KMS-11 (cell line): ENCODE measurements at regions not wholly inside any gene's neighbourhood (a gene's known extent, or its start where the extent isn't known, plus 50 kb on each side); places are given as distances from the start of the nearest gene placed in this dataset.

Experiments
- H2AFZ ChIP-seq: fragments of 200-600 bp; sonication (generic); 2 replicates; pipeline ENCODE4 v1.6.1; 2016; ENCODE audit warnings: antibody characterized with exemption, mixed run types, low read depth
- H3K27ac ChIP-seq: fragments of 200-600 bp; sonication (generic); 2 replicates; pipeline ENCODE4 v1.6.1; 2016; ENCODE audit warnings: mild to moderate bottlenecking, mixed run types
- H3K27me3 ChIP-seq: fragments of 200-600 bp; sonication (generic); 2 replicates; pipeline ENCODE4 v1.6.1; 2017; ENCODE audit warnings: mild to moderate bottlenecking, low read depth, mixed run types, moderate library complexity; ENCODE audit not compliant: insufficient read depth
- H3K36me3 ChIP-seq: fragments of 200-600 bp; sonication (generic); 2 replicates; pipeline ENCODE4 v1.6.1; 2017; ENCODE audit warnings: mild to moderate bottlenecking, mixed run types; ENCODE audit not compliant: insufficient read depth
- H3K4me1 ChIP-seq: fragments of 200-600 bp; sonication (generic); 2 replicates; pipeline ENCODE4 v1.6.1; 2016; ENCODE audit warnings: mild to moderate bottlenecking, low read depth, mixed run types; ENCODE audit not compliant: poor library complexity, severe bottlenecking
- H3K4me2 ChIP-seq: fragments of 200-600 bp; sonication (generic); 2 replicates; pipeline ENCODE4 v1.7.0; 2016; ENCODE audit warnings: mild to moderate bottlenecking, mixed run types
- H3K4me3 ChIP-seq: fragments of 200-600 bp; sonication (generic); IDR thresholded peaks from 2 replicates; pipeline ENCODE4 v1.6.1; 2017; ENCODE audit warnings: low read depth, low read length, mixed read lengths; ENCODE audit not compliant: insufficient read depth
- H3K79me2 ChIP-seq: fragments of 200-600 bp; sonication (generic); 2 replicates; pipeline ENCODE4 v1.6.1; 2016; ENCODE audit warnings: low read depth, mixed run types; ENCODE audit not compliant: insufficient read depth
- H3K9ac ChIP-seq: fragments of 200-600 bp; sonication (generic); 2 replicates; pipeline ENCODE4 v1.6.1; 2016; ENCODE audit warnings: mild to moderate bottlenecking, mixed run types
- H4K20me1 ChIP-seq: fragments of 200-600 bp; sonication (generic); 2 replicates; pipeline ENCODE4 v1.6.1; 2016; ENCODE audit warnings: mild to moderate bottlenecking, mixed run types; ENCODE audit not compliant: insufficient read depth
- TF ChIP-seq, protein P1 (sequence below): fragments of 200-600 bp; sonication (generic); conservative IDR thresholded peaks from 2 replicates; pipeline ENCODE4 v1.6.1; 2017; ENCODE audit warnings: low read depth, mild to moderate bottlenecking, antibody characterized with exemption, low read length, moderate library complexity, mixed read lengths

GRCh38 chr10:31173752-31174151 is 142.1 kb upstream of the ZNF438 start:
- Histone ChIP-seq H2AFZ (no peak overlapping the region), H3K36me3 (no peaks in the 10 kb centered on the region), H3K27me3 (no peaks in the 10 kb centered on the region), H4K20me1 (no peaks in the 10 kb centered on the region), H3K79me2 (no peaks in the 10 kb centered on the region), H3K9ac (no peak overlapping the region), H3K27ac (no peak overlapping the region), H3K4me3 (no peak overlapping the region), H3K4me1 (no peaks in the 10 kb centered on the region), H3K4me2 (no peak overlapping the region)
- TF ChIP-seq, protein P1, sequence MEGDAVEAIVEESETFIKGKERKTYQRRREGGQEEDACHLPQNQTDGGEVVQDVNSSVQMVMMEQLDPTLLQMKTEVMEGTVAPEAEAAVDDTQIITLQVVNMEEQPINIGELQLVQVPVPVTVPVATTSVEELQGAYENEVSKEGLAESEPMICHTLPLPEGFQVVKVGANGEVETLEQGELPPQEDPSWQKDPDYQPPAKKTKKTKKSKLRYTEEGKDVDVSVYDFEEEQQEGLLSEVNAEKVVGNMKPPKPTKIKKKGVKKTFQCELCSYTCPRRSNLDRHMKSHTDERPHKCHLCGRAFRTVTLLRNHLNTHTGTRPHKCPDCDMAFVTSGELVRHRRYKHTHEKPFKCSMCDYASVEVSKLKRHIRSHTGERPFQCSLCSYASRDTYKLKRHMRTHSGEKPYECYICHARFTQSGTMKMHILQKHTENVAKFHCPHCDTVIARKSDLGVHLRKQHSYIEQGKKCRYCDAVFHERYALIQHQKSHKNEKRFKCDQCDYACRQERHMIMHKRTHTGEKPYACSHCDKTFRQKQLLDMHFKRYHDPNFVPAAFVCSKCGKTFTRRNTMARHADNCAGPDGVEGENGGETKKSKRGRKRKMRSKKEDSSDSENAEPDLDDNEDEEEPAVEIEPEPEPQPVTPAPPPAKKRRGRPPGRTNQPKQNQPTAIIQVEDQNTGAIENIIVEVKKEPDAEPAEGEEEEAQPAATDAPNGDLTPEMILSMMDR, result no peak

DNA sequence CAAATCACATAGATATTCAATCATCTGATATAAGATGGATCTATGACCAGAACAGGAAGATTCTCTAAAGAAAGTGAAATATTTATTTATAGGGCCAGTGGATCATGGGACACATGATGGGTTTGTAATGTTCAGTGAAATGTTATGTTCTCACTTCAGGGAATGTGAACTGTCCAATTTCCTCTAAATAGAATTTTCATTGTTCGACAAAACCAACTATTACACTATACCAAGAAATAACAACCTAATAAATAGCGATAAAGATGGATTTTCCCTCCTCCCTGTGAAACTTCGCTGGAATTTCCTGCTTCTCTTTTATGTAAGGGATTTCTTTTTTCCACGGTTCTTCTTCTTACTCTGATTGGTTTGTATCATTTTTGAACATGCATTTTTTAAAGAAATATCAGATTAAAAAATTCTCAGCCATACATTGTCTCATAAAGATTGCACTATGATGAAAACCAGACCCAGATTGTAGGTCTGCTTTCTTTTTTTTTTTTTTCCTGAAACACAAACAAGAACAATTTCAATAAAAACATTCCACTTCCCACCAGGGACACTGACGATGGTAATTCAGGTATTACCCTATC is 139.8 kb upstream of the ZEB1 start:
- H3K4me3 ChIP-seq, result no peak overlapping the region
- H3K9ac ChIP-seq, result no peak overlapping the region
- H2AFZ ChIP-seq, result no peak overlapping the region
- H3K4me1 ChIP-seq, result no peaks in the 10 kb centered on the region
- no peaks in the 10 kb centered on the region for H3K27me3 ChIP-seq
- no peak overlapping the region for H3K27ac ChIP-seq
- no peaks in the 10 kb centered on the region for H4K20me1 ChIP-seq
- H3K4me2 ChIP-seq, result no peak overlapping the region
- no peaks in the 10 kb centered on the region for H3K36me3 ChIP-seq
- TF ChIP-seq, protein P1, result no peak
- H3K79me2 ChIP-seq, result no peaks in the 10 kb centered on the region

DNA sequence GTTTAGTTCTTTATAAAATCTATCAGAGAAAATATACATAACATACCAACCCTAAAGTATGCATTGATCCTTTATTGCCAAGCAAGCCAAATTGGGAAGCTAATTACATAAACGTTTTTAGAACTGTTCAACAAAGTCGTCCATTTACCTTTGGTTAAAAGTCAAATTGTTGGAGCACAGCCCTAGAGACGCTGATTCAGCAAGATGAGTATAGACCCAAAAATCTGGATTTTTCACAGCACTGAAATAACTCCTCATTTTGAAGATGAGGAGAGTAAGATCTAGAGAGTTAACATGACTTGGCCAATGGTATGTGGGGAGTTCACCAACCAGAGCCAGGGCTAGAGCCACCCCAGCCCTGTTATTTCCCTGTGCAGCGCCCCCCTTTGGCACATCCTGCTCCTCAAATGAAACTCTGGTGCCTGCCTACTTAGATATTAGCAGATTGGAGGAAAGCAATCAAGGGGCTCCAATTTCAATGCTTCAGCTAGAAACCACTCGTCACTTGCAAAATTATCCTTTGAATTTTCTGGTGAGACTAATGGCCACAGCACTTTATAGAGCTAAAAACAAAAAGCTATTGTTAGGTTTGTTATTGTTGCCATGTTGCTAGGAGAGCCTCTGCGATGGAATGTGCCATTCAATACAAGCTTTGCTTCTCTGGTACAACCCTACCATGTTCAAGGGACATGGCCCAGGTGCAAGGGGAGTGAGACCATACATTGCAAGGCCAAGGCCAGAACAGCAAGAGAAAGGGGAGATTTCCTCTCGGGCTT is 132.6 kb upstream of the ZEB1 start:
- no peak overlapping the region for H2AFZ ChIP-seq
- no peaks in the 10 kb centered on the region for H3K4me1 ChIP-seq
- no peak overlapping the region for H3K9ac ChIP-seq
- H3K79me2 ChIP-seq, result no peaks in the 10 kb centered on the region
- TF ChIP-seq, protein P1, result no peak
- no peak overlapping the region for H3K4me2 ChIP-seq
- H3K27me3 ChIP-seq, result no peaks in the 10 kb centered on the region
- no peak overlapping the region for H3K27ac ChIP-seq
- no peak overlapping the region for H3K4me3 ChIP-seq
- no peaks in the 10 kb centered on the region for H3K36me3 ChIP-seq
- no peaks in the 10 kb centered on the region for H4K20me1 ChIP-seq

DNA sequence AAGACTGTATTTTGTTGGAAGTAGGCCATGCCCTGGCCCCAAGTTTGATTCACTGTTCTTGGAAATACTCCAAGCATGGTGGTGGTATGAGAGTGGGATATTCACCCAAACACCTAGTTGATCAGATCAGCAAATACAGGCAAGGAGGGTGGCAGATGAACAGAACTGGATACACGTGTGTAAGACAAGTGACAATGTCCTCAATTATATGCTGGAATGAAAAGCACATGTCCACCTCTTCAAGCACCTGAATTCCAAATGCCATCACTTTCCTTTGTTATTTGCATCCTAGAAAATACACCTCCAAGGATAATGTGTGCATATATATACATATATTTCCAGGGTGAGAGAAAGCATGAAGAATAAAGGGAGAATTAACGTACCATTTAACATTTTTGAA is 131.8 kb upstream of the ZEB1 start:
- H3K9ac ChIP-seq, result no peak overlapping the region

More for the DNA sequence above, 131.8 kb upstream of the ZEB1 start:
- Histone ChIP-seq H3K27me3 (no peaks in the 10 kb centered on the region), H3K4me2 (no peak overlapping the region), H3K36me3 (no peaks in the 10 kb centered on the region), H3K4me3 (no peak overlapping the region), H3K4me1 (no peaks in the 10 kb centered on the region), H3K79me2 (no peaks in the 10 kb centered on the region), H3K27ac (no peak overlapping the region), H2AFZ (no peak overlapping the region), H4K20me1 (no peaks in the 10 kb centered on the region)
- TF ChIP-seq, protein P1, result no peak
